Neural crest cell (in vitro differentiated cells): ENCODE measurements at regions not wholly inside any gene's neighbourhood (a gene's known extent, or its start where the extent isn't known, plus 50 kb on each side); places are given as distances from the start of the nearest gene placed in this dataset.

ENCODE experiments used
- DNase-seq: peaks from one replicate; pipeline ENCODE4 v3.0.0; 2021; ENCODE audit warnings: low read depth, mixed read lengths, low spot score
- H3K27ac Mint-ChIP-seq: one replicate; pipeline ENCODE4 v1.8.0; 2021; ENCODE audit warnings: mild to moderate bottlenecking, mixed read lengths; ENCODE audit not compliant: unreplicated experiment
- H3K27me3 Mint-ChIP-seq: 2 replicates; pipeline ENCODE4 v1.8.0; 2021; ENCODE audit warnings: low read depth, mild to moderate bottlenecking, mixed read lengths
- H3K36me3 Mint-ChIP-seq: 2 replicates; pipeline ENCODE4 v1.8.0; 2021; ENCODE audit warnings: low read depth, mild to moderate bottlenecking, mixed read lengths
- H3K4me1 Mint-ChIP-seq: 2 replicates; pipeline ENCODE4 v1.8.0; 2021; ENCODE audit warnings: mixed read lengths
- H3K4me3 Mint-ChIP-seq: one replicate; pipeline ENCODE4 v1.8.0; 2021; ENCODE audit warnings: mild to moderate bottlenecking, mixed read lengths
- H3K9me3 Mint-ChIP-seq: 2 replicates; pipeline ENCODE4 v1.8.0; 2021; ENCODE audit warnings: mixed read lengths
- TF ChIP-seq, protein P1 (sequence below): fragments of 200-600 bp; sonication (generic); conservative IDR thresholded peaks from 2 replicates; pipeline ENCODE4 v1.5.0; 2021; ENCODE audit warnings: antibody characterized with exemption, mild to moderate bottlenecking

DNA sequence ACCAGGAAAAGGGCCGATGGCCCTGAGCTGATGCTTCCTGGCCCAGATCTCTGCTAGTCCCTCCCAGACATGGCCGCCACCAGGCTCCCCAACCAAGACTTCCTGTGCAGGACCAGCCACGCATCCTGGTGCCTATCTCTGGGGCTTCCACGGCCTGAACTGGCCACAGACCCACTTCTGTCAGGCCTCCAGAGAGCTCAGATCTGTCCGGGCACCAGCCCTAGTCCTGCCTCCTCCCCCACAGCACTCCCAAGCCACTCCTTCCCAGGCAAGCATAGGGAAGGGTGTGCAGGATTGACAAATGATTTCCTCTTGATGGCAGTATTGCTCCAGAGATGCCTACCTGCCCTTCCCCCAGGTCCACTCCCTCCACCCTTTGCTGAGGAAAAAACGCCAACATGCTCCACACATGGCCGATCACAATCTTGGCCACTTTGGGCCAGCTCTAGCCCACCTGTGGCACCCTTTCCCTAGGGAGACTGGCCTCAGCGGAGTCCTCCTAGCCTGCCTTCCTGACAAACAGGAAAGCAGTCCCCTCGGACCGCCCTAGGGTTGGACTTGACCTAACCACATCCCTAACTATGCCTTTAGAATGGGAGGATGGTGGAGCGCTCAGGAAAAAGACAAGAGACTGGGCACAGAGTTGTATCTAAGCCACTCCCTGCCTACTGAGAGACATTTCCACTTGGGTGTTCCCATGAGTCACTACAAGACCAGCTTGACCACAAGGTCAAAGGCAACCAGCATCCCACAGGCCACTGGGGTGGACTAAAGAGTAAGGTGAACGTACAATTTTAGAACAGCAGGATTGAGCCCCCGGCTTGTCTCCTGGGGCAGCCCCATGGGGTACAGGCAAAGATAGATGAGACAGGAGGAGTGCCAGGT, 277.5 kb upstream of the AGTR2 start:
- Mint-ChIP-seq H3K4me3 (no peak overlapping the region), H3K36me3 (peaks cover 45% of the 10 kb centered on the region), H3K4me1 (no peaks in the 10 kb centered on the region), H3K9me3 (peaks cover 17% of the 10 kb centered on the region), H3K27me3 (no peaks in the 10 kb centered on the region), H3K27ac (no peak overlapping the region)
- TF ChIP-seq, protein P1, sequence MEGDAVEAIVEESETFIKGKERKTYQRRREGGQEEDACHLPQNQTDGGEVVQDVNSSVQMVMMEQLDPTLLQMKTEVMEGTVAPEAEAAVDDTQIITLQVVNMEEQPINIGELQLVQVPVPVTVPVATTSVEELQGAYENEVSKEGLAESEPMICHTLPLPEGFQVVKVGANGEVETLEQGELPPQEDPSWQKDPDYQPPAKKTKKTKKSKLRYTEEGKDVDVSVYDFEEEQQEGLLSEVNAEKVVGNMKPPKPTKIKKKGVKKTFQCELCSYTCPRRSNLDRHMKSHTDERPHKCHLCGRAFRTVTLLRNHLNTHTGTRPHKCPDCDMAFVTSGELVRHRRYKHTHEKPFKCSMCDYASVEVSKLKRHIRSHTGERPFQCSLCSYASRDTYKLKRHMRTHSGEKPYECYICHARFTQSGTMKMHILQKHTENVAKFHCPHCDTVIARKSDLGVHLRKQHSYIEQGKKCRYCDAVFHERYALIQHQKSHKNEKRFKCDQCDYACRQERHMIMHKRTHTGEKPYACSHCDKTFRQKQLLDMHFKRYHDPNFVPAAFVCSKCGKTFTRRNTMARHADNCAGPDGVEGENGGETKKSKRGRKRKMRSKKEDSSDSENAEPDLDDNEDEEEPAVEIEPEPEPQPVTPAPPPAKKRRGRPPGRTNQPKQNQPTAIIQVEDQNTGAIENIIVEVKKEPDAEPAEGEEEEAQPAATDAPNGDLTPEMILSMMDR: no peak
- DNase-seq: no peak

DNA sequence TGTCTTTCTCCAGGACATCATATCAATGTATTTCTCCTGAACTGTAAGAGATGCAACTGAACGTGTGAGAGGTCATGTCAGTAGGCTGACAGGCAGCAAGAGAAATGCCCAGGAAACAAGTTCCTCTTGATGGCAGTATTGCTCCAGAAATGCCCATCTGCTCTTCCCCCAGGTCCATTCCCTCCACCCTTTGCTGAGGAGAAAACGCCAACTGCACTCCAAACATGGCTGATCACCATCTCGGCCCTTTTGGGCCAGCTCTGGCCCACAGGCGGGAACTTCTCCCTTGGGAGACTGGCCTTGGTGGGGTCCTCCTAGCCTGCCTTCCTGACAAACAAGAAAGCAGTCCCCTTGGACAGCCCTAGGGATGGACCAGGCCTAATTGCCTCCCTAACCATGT, 276.5 kb upstream of the AGTR2 start:
- Mint-ChIP-seq H3K27ac (no peak overlapping the region), H3K9me3 (peaks cover 17% of the 10 kb centered on the region), H3K27me3 (no peaks in the 10 kb centered on the region), H3K36me3 (peaks cover 53% of the 10 kb centered on the region), H3K4me1 (no peaks in the 10 kb centered on the region), H3K4me3 (no peak overlapping the region)
- TF ChIP-seq, protein P1: peak; percentile 20
- no peak for DNase-seq

DNA sequence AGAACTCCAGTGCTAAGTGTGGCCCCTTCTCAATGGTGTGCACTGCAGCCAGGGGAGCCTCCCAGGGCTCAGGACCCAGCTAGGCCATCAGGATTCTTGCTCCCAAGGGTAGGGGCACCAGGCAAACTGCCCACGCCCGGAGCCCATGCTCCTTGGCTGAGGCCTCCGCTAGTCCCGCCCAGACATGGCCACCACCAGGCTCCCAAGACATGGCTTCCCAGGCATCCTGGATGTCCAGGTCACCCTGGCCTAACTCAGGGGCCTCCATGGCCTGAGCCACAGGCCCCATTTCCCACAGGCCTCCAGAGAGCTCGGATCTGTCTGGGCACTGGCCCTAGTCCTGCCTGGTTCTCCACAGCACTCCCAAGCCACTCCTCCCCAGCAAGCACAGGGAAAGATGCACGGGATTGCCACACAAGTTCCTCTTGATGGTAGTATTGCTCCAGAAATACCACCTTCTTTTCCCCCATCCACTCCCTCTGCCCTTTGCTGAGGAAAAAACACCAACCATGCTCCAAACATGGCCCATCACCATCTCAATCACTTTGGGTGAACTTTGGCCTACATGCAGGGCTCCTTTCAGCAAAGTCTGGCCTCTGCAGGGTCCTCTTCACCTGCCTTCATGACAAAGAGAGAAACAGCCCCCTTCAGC, 274.7 kb upstream of the AGTR2 start:
- TF ChIP-seq, protein P1: no peak
- Mint-ChIP-seq H3K9me3 (peaks cover 17% of the 10 kb centered on the region), H3K4me1 (no peaks in the 10 kb centered on the region), H3K36me3 (peaks cover 40% of the 10 kb centered on the region), H3K27me3 (no peaks in the 10 kb centered on the region), H3K4me3 (no peak overlapping the region), H3K27ac (no peak overlapping the region)
- no peak for DNase-seq

DNA sequence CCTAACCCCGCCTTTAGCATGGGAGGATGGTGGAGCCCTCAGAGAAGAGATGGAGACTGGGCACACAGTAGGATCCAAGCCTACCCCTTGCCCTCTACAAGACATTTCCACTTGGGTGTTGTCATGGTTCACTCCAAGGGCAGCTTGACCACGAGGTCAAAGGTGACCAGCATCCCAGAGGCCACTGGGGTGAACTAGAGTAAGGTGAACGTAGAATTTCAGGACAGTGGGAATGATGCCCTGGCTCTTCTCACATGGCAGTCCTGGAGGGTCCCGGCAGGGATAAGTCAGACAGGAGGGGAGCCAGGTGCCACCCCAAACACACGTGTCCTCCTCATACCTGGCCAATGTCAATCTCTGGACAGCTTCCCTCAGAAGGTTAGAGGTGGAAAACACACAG, 274.2 kb upstream of the AGTR2 start:
- DNase-seq: no peak
- H3K27me3 Mint-ChIP-seq: no peaks in the 10 kb centered on the region
- H3K4me1 Mint-ChIP-seq: no peaks in the 10 kb centered on the region
- TF ChIP-seq, protein P1: no peak
- H3K27ac Mint-ChIP-seq: no peak overlapping the region
- peaks cover 34% of the 10 kb centered on the region for H3K36me3 Mint-ChIP-seq
- no peak overlapping the region for H3K4me3 Mint-ChIP-seq
- peaks cover 15% of the 10 kb centered on the region for H3K9me3 Mint-ChIP-seq

DNA sequence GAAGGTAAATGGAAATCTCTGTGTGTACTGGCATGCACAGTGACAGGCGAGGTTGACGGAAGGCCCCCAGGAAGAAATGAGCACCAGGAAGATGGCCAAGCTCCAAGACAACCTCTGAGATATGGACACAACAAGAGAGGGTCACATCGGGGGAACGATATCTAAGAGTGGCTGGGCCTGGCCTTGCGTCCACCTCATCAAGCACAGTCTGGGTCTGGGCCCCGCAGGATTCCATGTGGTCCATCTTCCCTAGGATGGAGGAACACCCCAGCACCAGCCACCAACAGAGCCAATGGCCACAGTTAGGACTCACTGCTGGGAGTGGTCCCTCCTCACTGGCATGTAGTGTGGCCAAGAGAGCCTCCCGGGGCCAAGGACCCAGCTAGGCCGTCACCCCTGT, 272.6 kb upstream of the AGTR2 start:
- H3K36me3 Mint-ChIP-seq: peaks cover 28% of the 10 kb centered on the region
- TF ChIP-seq, protein P1: no peak
- H3K9me3 Mint-ChIP-seq: peaks cover 14% of the 10 kb centered on the region
- H3K27me3 Mint-ChIP-seq: no peaks in the 10 kb centered on the region
- DNase-seq: no peak
- no peak overlapping the region for H3K4me3 Mint-ChIP-seq
- H3K27ac Mint-ChIP-seq: no peak overlapping the region
- H3K4me1 Mint-ChIP-seq: no peaks in the 10 kb centered on the region
